Left ventricle myocardium inferior (tissue), 1 donor: ENCODE measurements at regions not wholly inside any gene's neighbourhood (a gene's known extent, or its start where the extent isn't known, plus 50 kb on each side); places are given as distances from the start of the nearest gene placed in this dataset.

Source experiments
- DNase-seq: peaks from one replicate; pipeline ENCODE4 v3.0.0-alpha.2; 2020
- H3K27ac ChIP-seq: fragments of 200-600 bp; replicated peaks from 2 replicates; pipeline ENCODE4 v1.8.0; 2021
- H3K27me3 ChIP-seq: fragments of 200-600 bp; 2 replicates; pipeline ENCODE4 v1.8.0; 2021; ENCODE audit warnings: low read depth
- H3K36me3 ChIP-seq: fragments of 200-600 bp; 2 replicates; pipeline ENCODE4 v1.8.0; 2021
- H3K4me1 ChIP-seq: fragments of 200-600 bp; 2 replicates; pipeline ENCODE4 v1.8.0; 2021
- H3K4me3 ChIP-seq: fragments of 200-600 bp; 2 replicates; pipeline ENCODE4 v1.8.0; 2021; ENCODE audit warnings: mild to moderate bottlenecking, moderate library complexity
- H3K9me3 ChIP-seq: fragments of 200-600 bp; replicated peaks from 2 replicates; pipeline ENCODE4 v1.8.0; 2021
- intact Hi-C: fragments of 100-400 bp; cut with micrococcal nuclease; formaldehyde crosslinking; loops from one replicate; pipeline ENCODE4 v1.11.0; 2022
- TF ChIP-seq, protein P1 (sequence below): fragments of 200-600 bp; IDR thresholded peaks from 2 replicates; pipeline ENCODE4 v1.8.0; 2021; ENCODE audit warnings: antibody characterized with exemption, mild to moderate bottlenecking, borderline replicate concordance
- donor health status: DM: no; HTN: yes; CAD: no; lungs with severe emphysema.

DNA sequence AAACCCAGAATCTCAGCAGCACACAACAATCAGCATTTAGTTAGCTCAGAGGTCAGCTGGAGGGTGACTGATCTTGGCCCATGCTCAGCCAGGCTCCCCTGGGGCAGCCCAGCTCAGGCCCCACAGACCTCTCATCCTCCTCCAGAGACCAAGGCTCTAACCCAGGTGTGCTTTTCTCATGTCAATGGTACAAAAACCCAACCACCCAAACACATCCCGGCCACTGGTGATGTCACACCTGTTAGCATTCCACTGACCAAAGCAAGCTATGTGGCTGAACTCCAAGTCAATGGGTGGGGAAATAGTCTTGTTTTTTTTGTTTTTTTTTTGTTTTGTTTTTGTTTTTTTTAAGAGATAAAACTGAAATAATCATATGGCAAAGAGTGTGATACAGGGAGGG lies 77.5 kb downstream of the CYTL1 start:
- intact Hi-C loops, result no loop called here

DNA sequence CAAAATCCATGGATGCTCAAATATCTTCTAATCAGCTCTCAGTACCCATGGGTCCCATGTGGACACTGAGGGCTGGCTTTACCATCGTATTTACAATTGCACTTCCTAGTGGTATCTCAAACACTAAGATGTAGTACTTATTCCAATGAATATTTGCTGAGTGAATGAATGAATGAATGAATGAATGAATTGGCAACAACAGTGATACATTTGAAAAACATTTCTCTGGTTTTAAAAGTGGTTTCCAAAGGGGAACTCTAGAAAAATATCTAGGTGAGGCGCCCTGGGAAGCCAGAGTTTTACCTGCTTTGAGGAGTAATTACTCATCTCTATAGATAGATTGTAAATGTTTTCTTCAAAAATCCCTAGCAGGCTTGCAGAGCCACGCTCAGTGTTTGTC lies 76.6 kb downstream of the CYTL1 start:
- H3K36me3 ChIP-seq, result no peaks in the 10 kb centered on the region
- peaks cover 76% of the 10 kb centered on the region for H3K27me3 ChIP-seq
- H3K27ac ChIP-seq, result no peak overlapping the region
- no peak for DNase-seq
- no peak overlapping the region for H3K4me3 ChIP-seq
- H3K9me3 ChIP-seq, result no peaks in the 10 kb centered on the region
- intact Hi-C loops, result no loop called here
- H3K4me1 ChIP-seq, result no peaks in the 10 kb centered on the region
- TF ChIP-seq, protein P1, sequence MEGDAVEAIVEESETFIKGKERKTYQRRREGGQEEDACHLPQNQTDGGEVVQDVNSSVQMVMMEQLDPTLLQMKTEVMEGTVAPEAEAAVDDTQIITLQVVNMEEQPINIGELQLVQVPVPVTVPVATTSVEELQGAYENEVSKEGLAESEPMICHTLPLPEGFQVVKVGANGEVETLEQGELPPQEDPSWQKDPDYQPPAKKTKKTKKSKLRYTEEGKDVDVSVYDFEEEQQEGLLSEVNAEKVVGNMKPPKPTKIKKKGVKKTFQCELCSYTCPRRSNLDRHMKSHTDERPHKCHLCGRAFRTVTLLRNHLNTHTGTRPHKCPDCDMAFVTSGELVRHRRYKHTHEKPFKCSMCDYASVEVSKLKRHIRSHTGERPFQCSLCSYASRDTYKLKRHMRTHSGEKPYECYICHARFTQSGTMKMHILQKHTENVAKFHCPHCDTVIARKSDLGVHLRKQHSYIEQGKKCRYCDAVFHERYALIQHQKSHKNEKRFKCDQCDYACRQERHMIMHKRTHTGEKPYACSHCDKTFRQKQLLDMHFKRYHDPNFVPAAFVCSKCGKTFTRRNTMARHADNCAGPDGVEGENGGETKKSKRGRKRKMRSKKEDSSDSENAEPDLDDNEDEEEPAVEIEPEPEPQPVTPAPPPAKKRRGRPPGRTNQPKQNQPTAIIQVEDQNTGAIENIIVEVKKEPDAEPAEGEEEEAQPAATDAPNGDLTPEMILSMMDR, result no peak

More for the DNA sequence above, 77.5 kb downstream of the CYTL1 start:
- no peak for DNase-seq
- H3K4me3 ChIP-seq, result no peak overlapping the region
- H3K27ac ChIP-seq, result no peak overlapping the region
- H3K36me3 ChIP-seq, result no peaks in the 10 kb centered on the region
- TF ChIP-seq, protein P1, result no peak
- H3K4me1 ChIP-seq, result no peaks in the 10 kb centered on the region
- no peaks in the 10 kb centered on the region for H3K9me3 ChIP-seq
- H3K27me3 ChIP-seq, result peaks cover 85% of the 10 kb centered on the region

DNA sequence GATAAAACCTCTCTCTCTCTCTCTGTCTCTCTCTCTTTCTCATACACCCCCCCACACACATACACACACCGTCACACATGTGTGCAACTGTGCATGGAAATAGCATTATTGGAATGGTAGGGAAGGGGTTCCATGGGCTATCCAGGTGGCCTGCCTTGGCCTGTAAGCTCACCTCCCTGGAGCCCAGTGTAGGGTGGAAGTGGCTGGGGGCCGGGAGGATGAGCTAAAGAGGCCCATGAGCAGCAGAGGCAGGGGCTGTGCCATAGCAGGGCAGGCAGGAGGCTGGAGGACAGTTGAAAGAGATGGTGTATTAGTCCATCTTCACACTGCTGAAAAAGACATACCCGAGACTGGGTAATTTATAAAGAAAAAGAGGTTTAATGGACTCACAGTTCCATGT lies 74.2 kb downstream of the CYTL1 start:
- H3K27ac ChIP-seq, result no peak overlapping the region
- no peak for DNase-seq
- no peaks in the 10 kb centered on the region for H3K4me1 ChIP-seq
- intact Hi-C loops, result no loop called here
- TF ChIP-seq, protein P1, result no peak
- H3K4me3 ChIP-seq, result no peak overlapping the region
- H3K36me3 ChIP-seq, result no peaks in the 10 kb centered on the region
- H3K27me3 ChIP-seq, result peaks cover 62% of the 10 kb centered on the region
- H3K9me3 ChIP-seq, result no peaks in the 10 kb centered on the region

DNA sequence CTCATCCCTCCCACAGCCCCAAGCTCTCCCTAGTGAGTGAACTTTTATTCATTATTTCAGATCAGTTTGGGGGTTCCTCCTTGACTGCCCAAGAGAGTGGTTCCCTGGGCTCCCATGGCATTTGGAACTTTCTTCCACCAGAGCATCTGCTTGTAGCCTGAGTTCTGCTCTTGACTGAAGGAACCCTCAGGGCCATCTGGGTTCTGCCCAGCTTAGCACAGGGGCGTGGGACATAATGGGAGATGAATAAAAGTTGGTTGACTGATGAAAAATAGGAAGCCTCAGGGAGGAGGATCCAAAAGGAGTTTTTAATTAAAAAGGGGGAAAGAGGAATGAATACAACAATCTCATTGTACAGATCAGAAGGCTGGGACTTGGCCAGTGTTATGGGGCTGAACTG lies 73.4 kb downstream of the CYTL1 start:
- intact Hi-C loops, result no loop called here
- TF ChIP-seq, protein P1, result no peak
- no peak overlapping the region for H3K4me3 ChIP-seq
- H3K9me3 ChIP-seq, result no peaks in the 10 kb centered on the region
- H3K4me1 ChIP-seq, result no peaks in the 10 kb centered on the region
- peaks cover 54% of the 10 kb centered on the region for H3K27me3 ChIP-seq
- no peaks in the 10 kb centered on the region for H3K36me3 ChIP-seq
- DNase-seq, result no peak
- H3K27ac ChIP-seq, result no peak overlapping the region

DNA sequence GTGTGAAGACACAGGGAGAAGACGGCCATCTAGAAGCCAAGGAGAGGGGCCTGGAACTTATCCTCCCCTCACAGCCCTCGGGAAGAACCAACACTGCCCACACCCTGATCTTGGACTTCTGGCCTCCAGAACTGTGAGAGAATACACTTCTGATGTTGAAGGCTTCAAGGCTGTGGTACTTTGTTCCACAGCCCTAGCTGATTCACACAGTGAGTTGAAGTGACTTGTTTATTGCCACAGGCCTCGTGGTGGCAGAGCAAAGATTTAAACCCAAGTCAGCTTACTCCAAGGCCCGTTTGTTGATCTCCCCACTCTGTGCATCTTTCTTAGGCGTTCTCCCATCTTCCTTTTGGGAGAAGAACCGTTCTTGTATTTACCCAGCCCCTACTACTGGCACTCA lies 72.8 kb downstream of the CYTL1 start:
- Histone ChIP-seq H3K9me3 (no peaks in the 10 kb centered on the region), H3K27me3 (peaks cover 48% of the 10 kb centered on the region), H3K27ac (no peak overlapping the region), H3K4me1 (no peaks in the 10 kb centered on the region), H3K4me3 (no peak overlapping the region), H3K36me3 (no peaks in the 10 kb centered on the region)
- TF ChIP-seq, protein P1, result no peak
- DNase-seq, result no peak
- intact Hi-C loops, result no loop called here

DNA sequence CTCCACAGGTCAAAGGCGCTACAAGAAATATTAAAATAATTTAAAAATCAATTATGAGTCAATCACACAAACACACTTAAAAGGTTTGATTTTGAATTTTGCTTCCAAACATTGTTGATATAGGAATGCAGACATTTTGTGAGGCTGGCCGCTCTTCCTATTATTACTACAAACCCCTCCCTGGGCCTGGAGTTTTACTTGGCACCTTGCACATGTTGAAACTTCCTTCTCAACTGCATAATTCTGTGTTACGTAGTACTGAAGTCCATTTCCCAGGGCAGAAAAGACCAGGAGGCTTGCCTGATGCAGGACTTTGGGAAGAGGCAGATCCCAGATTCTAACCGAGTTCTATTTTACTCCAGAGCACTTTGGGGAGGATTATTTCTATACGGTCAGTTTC lies 71.5 kb downstream of the CYTL1 start:
- H3K36me3 ChIP-seq, result no peaks in the 10 kb centered on the region
- H3K9me3 ChIP-seq, result peaks cover 5% of the 10 kb centered on the region
- no peak for DNase-seq
- no peaks in the 10 kb centered on the region for H3K4me1 ChIP-seq
- intact Hi-C loops, result no loop called here
- H3K27ac ChIP-seq, result no peak overlapping the region
- TF ChIP-seq, protein P1, result no peak
- peaks cover 38% of the 10 kb centered on the region for H3K27me3 ChIP-seq
- H3K4me3 ChIP-seq, result no peak overlapping the region
